Epithelial cell of proximal tubule (primary cell): ENCODE measurements at regions not wholly inside any gene's neighbourhood (a gene's known extent, or its start where the extent isn't known, plus 50 kb on each side); places are given as distances from the start of the nearest gene placed in this dataset.

Experiments
- DNase-seq: peaks from one replicate; pipeline ENCODE4 v3.0.0-alpha.2; 2011; ENCODE audit warnings: low read depth
- H3K4me3 ChIP-seq: 2 replicates; pipeline ENCODE4 v1.5.1; 2011; ENCODE audit warnings: low read depth, mild to moderate bottlenecking, low read length
- TF ChIP-seq, protein P1 (sequence below): conservative IDR thresholded peaks from 2 replicates; pipeline ENCODE4 v1.5.1; 2012; ENCODE audit warnings: low read depth, mild to moderate bottlenecking, low read length

DNA sequence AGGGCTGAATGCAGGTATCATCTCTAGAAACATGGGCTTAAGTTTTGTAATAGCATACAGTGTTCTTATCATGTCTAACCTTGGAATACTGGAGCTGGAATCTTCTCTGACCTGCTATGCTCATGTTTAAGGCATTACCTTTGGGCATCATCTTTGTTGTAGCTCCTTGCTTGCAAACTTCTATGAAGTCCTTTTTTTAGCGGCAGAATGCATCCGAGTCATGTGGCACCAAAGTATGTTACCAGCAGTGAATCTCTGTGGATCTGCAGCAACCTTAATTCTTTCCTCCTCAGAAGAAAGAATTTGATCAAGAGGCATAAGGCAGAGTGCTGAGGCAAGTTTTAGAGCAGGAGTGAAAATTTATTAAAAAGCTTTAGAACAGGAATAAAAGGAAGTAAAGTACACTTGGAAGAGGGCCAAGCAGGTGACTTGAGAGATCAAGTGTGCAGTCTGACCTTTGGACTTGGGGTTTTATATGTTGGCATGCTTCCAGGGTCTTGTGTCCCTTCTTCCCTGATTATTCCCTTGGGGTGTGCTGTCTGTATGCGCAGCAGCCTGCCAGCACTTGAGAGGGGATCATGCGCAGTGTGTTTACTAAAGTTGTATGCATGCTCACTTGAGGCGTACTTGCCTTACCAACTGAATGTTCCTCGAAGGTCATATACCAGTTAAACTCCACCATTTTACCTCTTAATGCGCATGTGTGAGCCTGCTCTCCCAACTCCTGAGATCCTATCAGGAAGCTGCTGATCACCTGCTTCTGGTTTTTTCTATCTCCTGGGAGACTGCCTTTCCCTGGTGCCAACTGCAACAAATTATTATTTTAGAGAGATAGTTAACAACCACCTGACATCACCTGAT is 115.5 kb downstream of the LACC1 start:
- TF ChIP-seq, protein P1, sequence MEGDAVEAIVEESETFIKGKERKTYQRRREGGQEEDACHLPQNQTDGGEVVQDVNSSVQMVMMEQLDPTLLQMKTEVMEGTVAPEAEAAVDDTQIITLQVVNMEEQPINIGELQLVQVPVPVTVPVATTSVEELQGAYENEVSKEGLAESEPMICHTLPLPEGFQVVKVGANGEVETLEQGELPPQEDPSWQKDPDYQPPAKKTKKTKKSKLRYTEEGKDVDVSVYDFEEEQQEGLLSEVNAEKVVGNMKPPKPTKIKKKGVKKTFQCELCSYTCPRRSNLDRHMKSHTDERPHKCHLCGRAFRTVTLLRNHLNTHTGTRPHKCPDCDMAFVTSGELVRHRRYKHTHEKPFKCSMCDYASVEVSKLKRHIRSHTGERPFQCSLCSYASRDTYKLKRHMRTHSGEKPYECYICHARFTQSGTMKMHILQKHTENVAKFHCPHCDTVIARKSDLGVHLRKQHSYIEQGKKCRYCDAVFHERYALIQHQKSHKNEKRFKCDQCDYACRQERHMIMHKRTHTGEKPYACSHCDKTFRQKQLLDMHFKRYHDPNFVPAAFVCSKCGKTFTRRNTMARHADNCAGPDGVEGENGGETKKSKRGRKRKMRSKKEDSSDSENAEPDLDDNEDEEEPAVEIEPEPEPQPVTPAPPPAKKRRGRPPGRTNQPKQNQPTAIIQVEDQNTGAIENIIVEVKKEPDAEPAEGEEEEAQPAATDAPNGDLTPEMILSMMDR, result no peak
- H3K4me3 ChIP-seq, result no peak overlapping the region
- DNase-seq, result no peak

DNA sequence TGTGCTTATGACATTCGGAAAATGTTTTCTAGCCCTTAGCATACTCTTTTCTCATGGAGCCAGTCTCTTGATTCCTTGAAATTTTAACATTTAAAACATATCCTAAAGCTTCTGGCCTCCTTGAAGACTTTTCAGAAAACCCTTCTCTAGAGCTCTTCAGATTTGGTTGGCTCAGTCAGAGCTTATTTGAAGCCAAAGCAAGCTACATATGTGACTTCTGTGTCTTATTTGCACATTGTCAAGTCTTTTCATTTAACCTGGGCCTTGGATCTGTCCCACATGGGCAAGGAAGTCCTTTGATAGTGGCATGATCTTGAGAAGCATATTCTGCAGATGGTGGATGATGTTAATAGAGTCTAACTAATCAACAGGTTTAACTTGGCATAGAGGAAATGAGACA is 116.5 kb downstream of the LACC1 start:
- TF ChIP-seq, protein P1, result no peak
- DNase-seq, result no peak
- H3K4me3 ChIP-seq, result no peak overlapping the region

- no peak for DNase-seq
- no peak overlapping the region for H3K4me3 ChIP-seq
- TF ChIP-seq, protein P1, result no peak
Measured at GRCh38 chr13:44003481-44003880, 123.8 kb downstream of the LACC1 start.

- H3K4me3 ChIP-seq, result no peak overlapping the region
- TF ChIP-seq, protein P1, result no peak
- DNase-seq, result no peak
Measured at GRCh38 chr13:44004878-44005277, 125.2 kb downstream of the LACC1 start.

DNA sequence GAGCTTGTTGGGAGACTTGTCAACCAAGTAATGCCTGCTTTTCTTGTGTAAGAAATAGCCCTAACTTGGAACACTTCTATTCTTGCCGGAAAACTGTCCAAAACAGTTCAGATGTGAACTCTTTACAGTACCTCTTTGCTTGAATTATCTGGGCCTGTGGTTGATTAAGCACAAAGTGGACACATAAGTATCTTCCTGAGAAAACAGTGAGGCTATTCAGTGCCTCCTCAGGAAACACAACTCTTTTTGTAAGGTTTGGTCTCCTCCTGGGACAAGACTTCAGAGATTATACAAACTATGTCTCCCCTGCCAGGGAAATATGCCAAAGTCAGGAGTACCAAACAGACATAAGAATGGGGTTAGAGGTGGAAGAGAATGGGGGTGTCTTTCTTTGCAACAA is 127.7 kb downstream of the LACC1 start:
- H3K4me3 ChIP-seq, result no peak overlapping the region
- DNase-seq, result no peak
- TF ChIP-seq, protein P1, result no peak

DNA sequence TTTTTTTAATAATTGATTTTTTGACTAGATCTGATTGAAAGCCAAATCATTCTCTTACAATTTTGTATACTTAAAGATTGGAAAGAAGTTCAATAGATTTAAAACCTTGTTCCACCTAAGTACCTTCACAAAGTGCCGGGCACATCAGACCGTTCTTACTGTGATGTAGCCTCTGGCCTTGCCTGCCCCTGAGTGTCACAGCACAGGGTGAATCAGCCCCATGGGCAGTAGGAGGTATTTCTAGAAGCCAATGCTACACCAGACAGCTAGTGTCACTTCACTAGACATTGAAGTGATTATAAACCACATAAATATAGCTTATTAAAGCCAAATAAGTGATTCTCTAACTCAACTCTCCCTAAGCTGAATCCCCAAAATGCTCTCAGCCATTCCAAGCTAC is 131.3 kb downstream of the LACC1 start:
- no peak overlapping the region for H3K4me3 ChIP-seq
- TF ChIP-seq, protein P1, result no peak
- no peak for DNase-seq
